Stomach (tissue), 8 donors: ENCODE measurements at regions not wholly inside any gene's neighbourhood (a gene's known extent, or its start where the extent isn't known, plus 50 kb on each side); places are given as distances from the start of the nearest gene placed in this dataset.
A peak's percentile ranks its signal among the peaks of the same experiment; 100 is the strongest.

Source experiments
- DNase-seq, 2 donors: peaks; one replicate each; pipeline versions ENCODE4 v3.0.0 to v3.0.0-alpha.2; 2013 to 2019
- H3K27ac ChIP-seq, 5 donors: fragments of 200-600 bp in 4 of 5; sonication (generic) in 4 of 5; one replicate each; pipeline ENCODE4 v1.5.1; 2013 to 2019; ENCODE audit warnings: mild to moderate bottlenecking in 1 of 5, moderate library complexity in 1 of 5
- H3K27me3 ChIP-seq, 3 donors: fragments of 200-600 bp; sonication (generic); one replicate each; pipeline ENCODE4 v1.5.1; 2017 to 2019; ENCODE audit warnings: mixed run types in 1 of 3
- H3K36me3 ChIP-seq, 4 donors: fragments of 200-600 bp; sonication (generic); 1 replicate in 3 of 4; 2 replicates in 1 of 4; pipeline ENCODE4 v1.5.1; 2016 to 2019
- H3K4me1 ChIP-seq, 4 donors: fragments of 200-600 bp; sonication (generic); one replicate each; pipeline ENCODE4 v1.5.1; 2016 to 2019
- H3K4me3 ChIP-seq, 4 donors: fragments of 200-600 bp; sonication (generic) in 3 of 4; one replicate each; pipeline ENCODE4 v1.5.1; 2016 to 2019; ENCODE audit warnings: mild to moderate bottlenecking in 1 of 4
- H3K9me3 ChIP-seq, 4 donors: fragments of 200-600 bp; sonication (generic); one replicate each; pipeline ENCODE4 v1.5.1; 2016 to 2019
- EP300 ChIP-seq: sonication (generic); formaldehyde crosslinking; IDR thresholded peaks from one replicate; pipeline ENCODE4 v1.6.1; 2017; ENCODE audit warnings: antibody characterized with exemption
- POLR2A ChIP-seq, 4 donors: fragments of 450-650 bp; IDR thresholded peaks; one replicate each; pipeline ENCODE4 v1.6.1; 2016; ENCODE audit warnings: antibody characterized with exemption in 4 of 4, control low read depth in 2 of 4, mild to moderate bottlenecking in 1 of 4, moderate library complexity in 1 of 4
- POLR2AphosphoS5 ChIP-seq, 3 donors: sonication (generic); formaldehyde crosslinking; IDR thresholded peaks; one replicate each; pipeline ENCODE4 v1.6.1; 2016; ENCODE audit warnings: antibody characterized with exemption in 3 of 3
- WGBS, 5 donors: extraction: QIAGEN DNeasy Blood & Tissue Kit in 3 of 5; methylation state at CpG; one replicate each; pipeline versions ENCODE4 v1.1.5 to v1.1.7; 2013 to 2018; 5-methylcytosine and 5-hydroxymethylcytosine counted together
- intact Hi-C: fragments of 100-400 bp; cut with DNase I; formaldehyde crosslinking; loops from one replicate; pipeline ENCODE4 v1.15.1; 2023; ENCODE audit warnings: low total_unique reads
- TF ChIP-seq, protein P1 (sequence below), 7 experiments: fragments of 450-650 bp in 4 of 7; fragments of 200-600 bp in 3 of 7; sonication (generic) in 3 of 7; IDR thresholded peaks; one replicate each; pipeline ENCODE4 v1.5.1; 2016 to 2019; ENCODE audit warnings: antibody characterized with exemption in 7 of 7, control low read depth in 2 of 7, mild to moderate bottlenecking in 1 of 7
- donor health status: healthy with polysubstance abuse.
- donor health status: Bipolar disorder and iron deficiency.
- donor health status: healthy.

- Histone ChIP-seq H3K4me3 (no peak overlapping the region), H3K27me3 (peaks cover 0 to 9% (median 0%) of the 10 kb centered on the region in 3 donors), H3K36me3 (no peaks in the 10 kb centered on the region), H3K27ac (no peak overlapping the region), H3K4me1 (peaks cover 0 to 8% (median 0%) of the 10 kb centered on the region in 4 donors), H3K9me3 (no peaks in the 10 kb centered on the region)
- intact Hi-C loops, result no loop called here
- WGBS, 5 donors, result 27 to 65% (median 45%) methylated on average over 3 to 5 of the region's 5 CpGs
- TF ChIP-seq, protein P1, sequence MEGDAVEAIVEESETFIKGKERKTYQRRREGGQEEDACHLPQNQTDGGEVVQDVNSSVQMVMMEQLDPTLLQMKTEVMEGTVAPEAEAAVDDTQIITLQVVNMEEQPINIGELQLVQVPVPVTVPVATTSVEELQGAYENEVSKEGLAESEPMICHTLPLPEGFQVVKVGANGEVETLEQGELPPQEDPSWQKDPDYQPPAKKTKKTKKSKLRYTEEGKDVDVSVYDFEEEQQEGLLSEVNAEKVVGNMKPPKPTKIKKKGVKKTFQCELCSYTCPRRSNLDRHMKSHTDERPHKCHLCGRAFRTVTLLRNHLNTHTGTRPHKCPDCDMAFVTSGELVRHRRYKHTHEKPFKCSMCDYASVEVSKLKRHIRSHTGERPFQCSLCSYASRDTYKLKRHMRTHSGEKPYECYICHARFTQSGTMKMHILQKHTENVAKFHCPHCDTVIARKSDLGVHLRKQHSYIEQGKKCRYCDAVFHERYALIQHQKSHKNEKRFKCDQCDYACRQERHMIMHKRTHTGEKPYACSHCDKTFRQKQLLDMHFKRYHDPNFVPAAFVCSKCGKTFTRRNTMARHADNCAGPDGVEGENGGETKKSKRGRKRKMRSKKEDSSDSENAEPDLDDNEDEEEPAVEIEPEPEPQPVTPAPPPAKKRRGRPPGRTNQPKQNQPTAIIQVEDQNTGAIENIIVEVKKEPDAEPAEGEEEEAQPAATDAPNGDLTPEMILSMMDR (IDR thresholded peaks at IDR 0.05), result no peak
- TF ChIP-seq POLR2A (IDR thresholded peaks at IDR 0.05), result no peak
- no peak for TF ChIP-seq POLR2AphosphoS5 (IDR thresholded peaks at IDR 0.05)
- TF ChIP-seq EP300, result no peak
- peak in 1 of 2 donors; percentile 60 for DNase-seq
Measured at GRCh38 chr2:44825702-44826101, 115.8 kb upstream of the SIX3 start.

- H3K9me3 ChIP-seq, result no peaks in the 10 kb centered on the region
- no peaks in the 10 kb centered on the region for H3K36me3 ChIP-seq
- intact Hi-C loops, result no loop called here
- peaks cover 0 to 8% (median 0%) of the 10 kb centered on the region in 4 donors for H3K4me1 ChIP-seq
- peaks cover 0 to under 1% (median 0%) of the 10 kb centered on the region in 3 donors for H3K27me3 ChIP-seq
- no peak for TF ChIP-seq POLR2A (IDR thresholded peaks at IDR 0.05)
- TF ChIP-seq POLR2AphosphoS5 (IDR thresholded peaks at IDR 0.05), result no peak
- TF ChIP-seq EP300, result no peak
- TF ChIP-seq, protein P1 (IDR thresholded peaks at IDR 0.05), result no peak
- H3K4me3 ChIP-seq, result no peak overlapping the region
- DNase-seq, result no peak
- no peak overlapping the region for H3K27ac ChIP-seq
- 69 to 85% (median 81%) methylated on average over 3 of the region's 3 CpGs for WGBS, 5 donors
Measured at GRCh38 chr2:44826601-44827000, 114.9 kb upstream of the SIX3 start.

- peaks cover 0 to 8% (median 0%) of the 10 kb centered on the region in 4 donors for H3K4me1 ChIP-seq
- WGBS, 5 donors, result 89 to 97% (median 94%) methylated on average over 6 to 7 of the region's 7 CpGs
- no peak for DNase-seq
- H3K27ac ChIP-seq, result no peak overlapping the region
- intact Hi-C loops, result no loop called here
- H3K4me3 ChIP-seq, result no peak overlapping the region
- no peaks in the 10 kb centered on the region for H3K36me3 ChIP-seq
- H3K9me3 ChIP-seq, result peaks cover 0 to 9% (median 4%) of the 10 kb centered on the region in 4 donors
- TF ChIP-seq EP300, result no peak
- no peak for TF ChIP-seq POLR2A (IDR thresholded peaks at IDR 0.05)
- TF ChIP-seq, protein P1 (IDR thresholded peaks at IDR 0.05), result no peak
- TF ChIP-seq POLR2AphosphoS5 (IDR thresholded peaks at IDR 0.05), result no peak
- H3K27me3 ChIP-seq, result no peaks in the 10 kb centered on the region
Measured at GRCh38 chr2:44829771-44830170, 111.7 kb upstream of the SIX3 start.

GRCh38 chr2:44833171-44834069 is 108.1 kb upstream of the SIX3 start:
- H3K9me3 ChIP-seq, result peaks cover 0 to 14% (median 4%) of the 10 kb centered on the region in 4 donors
- no peak overlapping the region for H3K4me3 ChIP-seq
- TF ChIP-seq EP300 (no peak), POLR2A (IDR thresholded peaks at IDR 0.05) (no peak), POLR2AphosphoS5 (IDR thresholded peaks at IDR 0.05) (no peak)
- TF ChIP-seq, protein P1 (IDR thresholded peaks at IDR 0.05), result no peak
- H3K27ac ChIP-seq, result no peak overlapping the region
- no peaks in the 10 kb centered on the region for H3K27me3 ChIP-seq
- intact Hi-C loops, result no loop called here
- H3K36me3 ChIP-seq, result no peaks in the 10 kb centered on the region
- no peak for DNase-seq
- no peaks in the 10 kb centered on the region for H3K4me1 ChIP-seq
- 77 to 81% (median 79%) methylated on average over 6 of the region's 6 CpGs for WGBS, 5 donors
